ENCODE measurements at regions not wholly inside any gene's neighbourhood (a gene's known extent, or its start where the extent isn't known, plus 50 kb on each side); places are given as distances from the start of the nearest gene placed in this dataset.

DNA sequence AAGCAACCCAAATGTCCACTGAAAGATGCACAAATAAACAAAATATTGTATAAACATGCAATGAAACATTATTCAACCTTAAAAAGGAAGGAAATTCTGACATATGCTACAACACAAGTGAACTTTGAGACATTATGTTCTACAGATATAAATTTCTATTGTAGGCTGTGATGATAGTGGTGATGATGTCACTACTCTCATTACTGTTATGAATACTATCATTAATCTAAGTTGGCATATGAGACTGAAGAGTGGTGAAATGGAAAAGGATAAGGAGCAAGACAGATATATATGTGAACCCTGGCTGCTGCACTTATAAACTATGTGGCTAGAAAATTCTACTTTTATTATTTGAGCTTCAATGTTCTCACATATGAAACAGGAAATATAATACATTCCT lies 360.2 kb downstream of the TFAP2A start:
- H3K9me3 ChIP-seq (ENCODE audit: insufficient read depth, low read depth, low read length), result no peaks in the 10 kb centered on the region
- H4K20me1 ChIP-seq (ENCODE audit: insufficient read depth, low read length), result no peaks in the 10 kb centered on the region
- H2AFZ ChIP-seq (ENCODE audit: low read depth, low read length), result no peak overlapping the region
- Mint-ChIP-seq H3K27me3 (ENCODE audit: low read depth, unreplicated experiment) (no peaks in the 10 kb centered on the region), H3K4me3 (ENCODE audit: unreplicated experiment) (no peak overlapping the region), H3K36me3 (ENCODE audit: low read depth, unreplicated experiment) (no peaks in the 10 kb centered on the region), H3K27ac (ENCODE audit: unreplicated experiment) (no peak overlapping the region), H3K4me1 (ENCODE audit: low read depth, unreplicated experiment) (no peaks in the 10 kb centered on the region), H3K9me3 (ENCODE audit: unreplicated experiment) (peaks cover 3% of the 10 kb centered on the region)
- no peak overlapping the region for H3K27ac ChIP-seq (ENCODE audit: low read depth, low read length)
- TF ChIP-seq EZH2 (IDR thresholded peaks at IDR 0.05; ENCODE audit: insufficient read depth, low read length), result no peak
- TF ChIP-seq, protein P1, sequence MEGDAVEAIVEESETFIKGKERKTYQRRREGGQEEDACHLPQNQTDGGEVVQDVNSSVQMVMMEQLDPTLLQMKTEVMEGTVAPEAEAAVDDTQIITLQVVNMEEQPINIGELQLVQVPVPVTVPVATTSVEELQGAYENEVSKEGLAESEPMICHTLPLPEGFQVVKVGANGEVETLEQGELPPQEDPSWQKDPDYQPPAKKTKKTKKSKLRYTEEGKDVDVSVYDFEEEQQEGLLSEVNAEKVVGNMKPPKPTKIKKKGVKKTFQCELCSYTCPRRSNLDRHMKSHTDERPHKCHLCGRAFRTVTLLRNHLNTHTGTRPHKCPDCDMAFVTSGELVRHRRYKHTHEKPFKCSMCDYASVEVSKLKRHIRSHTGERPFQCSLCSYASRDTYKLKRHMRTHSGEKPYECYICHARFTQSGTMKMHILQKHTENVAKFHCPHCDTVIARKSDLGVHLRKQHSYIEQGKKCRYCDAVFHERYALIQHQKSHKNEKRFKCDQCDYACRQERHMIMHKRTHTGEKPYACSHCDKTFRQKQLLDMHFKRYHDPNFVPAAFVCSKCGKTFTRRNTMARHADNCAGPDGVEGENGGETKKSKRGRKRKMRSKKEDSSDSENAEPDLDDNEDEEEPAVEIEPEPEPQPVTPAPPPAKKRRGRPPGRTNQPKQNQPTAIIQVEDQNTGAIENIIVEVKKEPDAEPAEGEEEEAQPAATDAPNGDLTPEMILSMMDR (IDR thresholded peaks at IDR 0.05; ENCODE audit: insufficient read depth, low read depth, low read length), result no peak
- H3K27me3 ChIP-seq (ENCODE audit: insufficient read depth, low read length), result no peaks in the 10 kb centered on the region
- H3K4me2 ChIP-seq (ENCODE audit: low read length), result no peak overlapping the region
- no peaks in the 10 kb centered on the region for H3K79me2 ChIP-seq (ENCODE audit: insufficient read depth, low read length)
- no peak overlapping the region for H3K4me3 ChIP-seq (ENCODE audit: insufficient read depth, low read depth, low read length)
- H3K4me1 ChIP-seq (ENCODE audit: insufficient read depth, low read length), result no peaks in the 10 kb centered on the region
- FAIRE-seq (no peak), DNase-seq (ENCODE audit: low read depth) (no peak)
- no peak overlapping the region for H3K9ac ChIP-seq (ENCODE audit: low read length)
- no peaks in the 10 kb centered on the region for H3K36me3 ChIP-seq (ENCODE audit: insufficient read depth, low read length)

DNA sequence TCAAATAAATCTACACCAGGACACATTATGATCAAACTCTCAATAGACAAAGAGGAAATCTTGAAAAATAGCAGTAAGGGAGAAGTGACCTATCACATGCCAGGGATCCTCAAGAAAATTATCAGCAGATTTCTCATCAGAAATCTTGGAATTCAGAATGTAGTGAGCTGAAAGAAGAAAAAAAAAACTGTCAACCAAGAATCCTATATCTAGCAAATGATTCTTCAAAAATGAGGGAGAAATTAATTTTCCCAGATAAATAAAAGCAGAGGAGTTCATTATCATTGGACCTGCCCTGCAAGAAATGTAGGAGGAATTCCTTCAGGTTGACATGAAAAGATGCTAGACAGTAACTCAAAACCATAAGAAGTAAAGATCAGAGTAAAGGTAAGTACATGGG lies 363.6 kb downstream of the TFAP2A start:
- H3K9ac ChIP-seq (ENCODE audit: low read length), result no peak overlapping the region
- H3K4me1 ChIP-seq (ENCODE audit: insufficient read depth, low read length), result no peaks in the 10 kb centered on the region
- H4K20me1 ChIP-seq (ENCODE audit: insufficient read depth, low read length), result no peaks in the 10 kb centered on the region
- FAIRE-seq (no peak), DNase-seq (ENCODE audit: low read depth) (no peak)
- H3K36me3 Mint-ChIP-seq (ENCODE audit: low read depth, unreplicated experiment), result no peaks in the 10 kb centered on the region
- H3K9me3 Mint-ChIP-seq (ENCODE audit: unreplicated experiment), result peaks cover 5% of the 10 kb centered on the region
- H3K36me3 ChIP-seq (ENCODE audit: insufficient read depth, low read length), result no peaks in the 10 kb centered on the region
- no peak overlapping the region for H3K4me3 ChIP-seq (ENCODE audit: insufficient read depth, low read depth, low read length)
- H3K27ac ChIP-seq (ENCODE audit: low read depth, low read length), result no peak overlapping the region
- no peaks in the 10 kb centered on the region for H3K27me3 Mint-ChIP-seq (ENCODE audit: low read depth, unreplicated experiment)
- TF ChIP-seq, protein P1 (IDR thresholded peaks at IDR 0.05; ENCODE audit: insufficient read depth, low read depth, low read length), result no peak
- TF ChIP-seq EZH2 (IDR thresholded peaks at IDR 0.05; ENCODE audit: insufficient read depth, low read length), result no peak
- no peak overlapping the region for H3K4me2 ChIP-seq (ENCODE audit: low read length)
- no peak overlapping the region for H3K4me3 Mint-ChIP-seq (ENCODE audit: unreplicated experiment)
- H3K4me1 Mint-ChIP-seq (ENCODE audit: low read depth, unreplicated experiment), result no peaks in the 10 kb centered on the region
- no peak overlapping the region for H2AFZ ChIP-seq (ENCODE audit: low read depth, low read length)
- no peaks in the 10 kb centered on the region for H3K27me3 ChIP-seq (ENCODE audit: insufficient read depth, low read length)
- no peak overlapping the region for H3K27ac Mint-ChIP-seq (ENCODE audit: unreplicated experiment)
- no peaks in the 10 kb centered on the region for H3K79me2 ChIP-seq (ENCODE audit: insufficient read depth, low read length)
- H3K9me3 ChIP-seq (ENCODE audit: insufficient read depth, low read depth, low read length), result no peaks in the 10 kb centered on the region

DNA sequence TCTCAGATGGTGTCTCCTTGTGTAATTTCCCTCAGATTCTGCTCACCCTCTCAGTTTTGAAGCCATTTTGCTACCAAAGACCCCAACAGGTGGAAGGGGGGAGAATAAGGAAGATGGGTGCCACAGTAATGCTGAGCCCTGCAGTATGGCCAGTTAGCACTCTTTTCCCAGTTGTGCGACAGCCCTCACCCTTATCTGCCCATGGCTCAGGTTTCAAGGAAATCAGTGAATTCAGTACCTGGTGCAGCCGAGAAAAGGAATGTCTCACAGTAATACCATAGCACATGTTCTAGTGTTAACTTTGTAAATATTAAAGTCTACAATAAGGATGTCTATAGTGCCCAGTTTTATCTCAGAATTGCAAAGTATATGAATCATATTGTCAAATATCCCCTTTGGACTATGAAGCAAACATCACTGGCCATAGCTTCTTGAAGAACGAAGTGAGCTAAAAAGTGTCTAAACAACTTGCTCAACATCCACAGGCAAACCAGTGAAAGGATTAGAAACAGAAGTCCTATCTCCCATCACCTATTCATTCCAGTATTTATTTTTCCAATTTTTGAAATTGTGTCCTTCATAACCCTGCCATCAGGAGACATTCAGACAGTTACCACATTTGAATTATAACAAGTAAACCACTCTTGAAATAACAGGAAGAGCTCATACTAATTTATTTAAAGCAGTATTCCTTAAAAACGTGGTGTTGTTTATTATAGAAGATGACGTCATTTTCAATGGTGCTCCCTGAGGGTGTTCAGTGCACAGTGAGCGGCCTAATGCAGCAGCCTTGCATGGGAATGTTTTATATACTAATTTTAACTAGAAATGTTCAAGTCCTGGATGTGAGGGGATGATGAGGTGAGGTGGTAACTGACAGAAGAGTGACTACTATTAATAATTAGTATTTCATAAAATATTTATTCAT lies 366.2 kb downstream of the TFAP2A start:
- Histone ChIP-seq H2AFZ (ENCODE audit: low read depth, low read length) (no peak overlapping the region), H3K4me3 (ENCODE audit: insufficient read depth, low read depth, low read length) (no peak overlapping the region), H3K79me2 (ENCODE audit: insufficient read depth, low read length) (no peaks in the 10 kb centered on the region), H3K9me3 (ENCODE audit: insufficient read depth, low read depth, low read length) (no peaks in the 10 kb centered on the region), H3K9ac (ENCODE audit: low read length) (no peak overlapping the region), H4K20me1 (ENCODE audit: insufficient read depth, low read length) (no peaks in the 10 kb centered on the region), H3K27me3 (ENCODE audit: insufficient read depth, low read length) (no peaks in the 10 kb centered on the region), H3K4me1 (ENCODE audit: insufficient read depth, low read length) (no peaks in the 10 kb centered on the region), H3K27ac (ENCODE audit: low read depth, low read length) (no peak overlapping the region), H3K4me2 (ENCODE audit: low read length) (no peak overlapping the region), H3K36me3 (ENCODE audit: insufficient read depth, low read length) (no peaks in the 10 kb centered on the region)
- DNase-seq (ENCODE audit: low read depth) (no peak), FAIRE-seq (no peak)
- no peak overlapping the region for H3K27ac Mint-ChIP-seq (ENCODE audit: unreplicated experiment)
- no peaks in the 10 kb centered on the region for H3K4me1 Mint-ChIP-seq (ENCODE audit: low read depth, unreplicated experiment)
- no peaks in the 10 kb centered on the region for H3K36me3 Mint-ChIP-seq (ENCODE audit: low read depth, unreplicated experiment)
- TF ChIP-seq, protein P1 (IDR thresholded peaks at IDR 0.05; ENCODE audit: insufficient read depth, low read depth, low read length), result no peak
- TF ChIP-seq EZH2 (IDR thresholded peaks at IDR 0.05; ENCODE audit: insufficient read depth, low read length), result no peak
- no peak overlapping the region for H3K4me3 Mint-ChIP-seq (ENCODE audit: unreplicated experiment)
- no peaks in the 10 kb centered on the region for H3K27me3 Mint-ChIP-seq (ENCODE audit: low read depth, unreplicated experiment)
- H3K9me3 Mint-ChIP-seq (ENCODE audit: unreplicated experiment), result peaks cover 5% of the 10 kb centered on the region
